Activated CD8-positive, alpha-beta T cell treated with anti-CD3 and anti-CD28 coated beads for 36 hours (primary cell): ENCODE measurements at regions not wholly inside any gene's neighbourhood (a gene's known extent, or its start where the extent isn't known, plus 50 kb on each side); places are given as distances from the start of the nearest gene placed in this dataset.

Experiments
- ATAC-seq: fragments of 200-7000 bp; cut with Tn5 transposase; one replicate; pipeline ENCODE4 v1.10.0; 2021; ENCODE audit warnings: mild to moderate bottlenecking, moderate library complexity
- CTCF ChIA-PET: fragments of 350-600 bp; sonication (Branson Sonifier 250); formaldehyde crosslinking; loops from one replicate; lab custom pipeline; 2021; ENCODE audit warnings: antibody characterized with exemption; lab: Charles Lee
- POLR2A ChIA-PET: fragments of 350-600 bp; sonication (Branson Sonifier 250); formaldehyde crosslinking; loops from one replicate; lab custom pipeline; 2021; ENCODE audit warnings: antibody characterized with exemption; lab: Charles Lee
- DNase-seq: peaks from one replicate; pipeline ENCODE4 v3.0.0-alpha.2; 2020
- H3K27ac Mint-ChIP-seq: one replicate; pipeline ENCODE4 v1.8.0; 2021; ENCODE audit warnings: mild to moderate bottlenecking, mixed read lengths
- H3K27me3 Mint-ChIP-seq: one replicate; pipeline ENCODE4 v1.8.0; 2021; ENCODE audit warnings: mixed read lengths
- H3K36me3 Mint-ChIP-seq: one replicate; pipeline ENCODE4 v1.8.0; 2021; ENCODE audit warnings: low read depth, mixed read lengths
- H3K4me1 Mint-ChIP-seq: one replicate; pipeline ENCODE4 v1.8.0; 2021; ENCODE audit warnings: low read depth, mixed read lengths
- H3K4me3 Mint-ChIP-seq: one replicate; pipeline ENCODE4 v1.8.0; 2021; ENCODE audit warnings: mild to moderate bottlenecking, moderate library complexity, mixed read lengths
- H3K9me3 Mint-ChIP-seq: one replicate; pipeline ENCODE4 v1.8.0; 2021; ENCODE audit warnings: mixed read lengths
- intact Hi-C: fragments of 100-400 bp; cut with micrococcal nuclease; formaldehyde crosslinking; loops from one replicate; pipeline ENCODE4 v1.10.0; 2022
- TF ChIP-seq, protein P1 (sequence below): fragments of 200-600 bp; IDR thresholded peaks from one replicate; pipeline ENCODE4 v1.8.0; 2022; ENCODE audit warnings: antibody characterized with exemption, mild to moderate bottlenecking

DNA sequence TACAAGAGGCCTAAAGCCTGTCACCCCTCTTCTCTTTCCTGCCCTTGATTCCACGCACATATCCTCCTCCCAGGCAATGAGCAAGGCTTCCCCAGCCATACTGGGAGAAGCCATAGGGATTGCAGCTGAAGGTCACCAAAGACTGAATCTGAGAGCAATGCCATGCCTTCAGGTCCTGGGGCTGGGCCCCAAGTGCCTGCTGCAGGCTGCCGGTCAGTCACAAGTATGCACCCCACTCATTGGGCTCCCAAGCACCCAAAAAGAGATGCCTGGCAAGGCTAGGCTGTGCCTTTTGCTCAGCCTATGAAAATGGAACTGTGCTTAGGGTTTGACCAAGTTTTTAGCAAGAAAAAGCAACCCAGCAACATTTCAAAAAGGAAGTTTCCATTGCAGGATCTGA lies 210.6 kb upstream of the MAMLD1 start:
- TF ChIP-seq, protein P1, sequence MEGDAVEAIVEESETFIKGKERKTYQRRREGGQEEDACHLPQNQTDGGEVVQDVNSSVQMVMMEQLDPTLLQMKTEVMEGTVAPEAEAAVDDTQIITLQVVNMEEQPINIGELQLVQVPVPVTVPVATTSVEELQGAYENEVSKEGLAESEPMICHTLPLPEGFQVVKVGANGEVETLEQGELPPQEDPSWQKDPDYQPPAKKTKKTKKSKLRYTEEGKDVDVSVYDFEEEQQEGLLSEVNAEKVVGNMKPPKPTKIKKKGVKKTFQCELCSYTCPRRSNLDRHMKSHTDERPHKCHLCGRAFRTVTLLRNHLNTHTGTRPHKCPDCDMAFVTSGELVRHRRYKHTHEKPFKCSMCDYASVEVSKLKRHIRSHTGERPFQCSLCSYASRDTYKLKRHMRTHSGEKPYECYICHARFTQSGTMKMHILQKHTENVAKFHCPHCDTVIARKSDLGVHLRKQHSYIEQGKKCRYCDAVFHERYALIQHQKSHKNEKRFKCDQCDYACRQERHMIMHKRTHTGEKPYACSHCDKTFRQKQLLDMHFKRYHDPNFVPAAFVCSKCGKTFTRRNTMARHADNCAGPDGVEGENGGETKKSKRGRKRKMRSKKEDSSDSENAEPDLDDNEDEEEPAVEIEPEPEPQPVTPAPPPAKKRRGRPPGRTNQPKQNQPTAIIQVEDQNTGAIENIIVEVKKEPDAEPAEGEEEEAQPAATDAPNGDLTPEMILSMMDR: no peak
- Mint-ChIP-seq H3K4me1 (no peaks in the 10 kb centered on the region), H3K36me3 (no peaks in the 10 kb centered on the region), H3K27me3 (no peaks in the 10 kb centered on the region), H3K27ac (no peak overlapping the region), H3K9me3 (no peaks in the 10 kb centered on the region), H3K4me3 (no peak overlapping the region)
- DNase-seq (no peak), ATAC-seq (no peak)
- intact Hi-C loops: no loop called here
- ChIA-PET CTCF (no interaction called here), POLR2A (no interaction called here)

- no peak for ATAC-seq
- Mint-ChIP-seq H3K27me3 (no peaks in the 10 kb centered on the region), H3K27ac (no peak overlapping the region), H3K4me1 (no peaks in the 10 kb centered on the region), H3K4me3 (no peak overlapping the region), H3K9me3 (no peaks in the 10 kb centered on the region), H3K36me3 (no peaks in the 10 kb centered on the region)
- no peak for DNase-seq
- TF ChIP-seq, protein P1: no peak
- intact Hi-C loops: no loop called here
- CTCF ChIA-PET: no interaction called here
- POLR2A ChIA-PET: no interaction called here
Observed at GRCh38 chrX:150155436-150156035, 207.6 kb upstream of the MAMLD1 start.

- DNase-seq: no peak
- no peak overlapping the region for H3K27ac Mint-ChIP-seq
- CTCF ChIA-PET: no interaction called here
- no peak overlapping the region for H3K4me3 Mint-ChIP-seq
- H3K9me3 Mint-ChIP-seq: no peaks in the 10 kb centered on the region
- POLR2A ChIA-PET: no interaction called here
- intact Hi-C loops: no loop called here
- no peaks in the 10 kb centered on the region for H3K4me1 Mint-ChIP-seq
- no peaks in the 10 kb centered on the region for H3K36me3 Mint-ChIP-seq
- TF ChIP-seq, protein P1: no peak
- ATAC-seq: no peak
- no peaks in the 10 kb centered on the region for H3K27me3 Mint-ChIP-seq
Observed at GRCh38 chrX:150156615-150157014, 206.5 kb upstream of the MAMLD1 start.

DNA sequence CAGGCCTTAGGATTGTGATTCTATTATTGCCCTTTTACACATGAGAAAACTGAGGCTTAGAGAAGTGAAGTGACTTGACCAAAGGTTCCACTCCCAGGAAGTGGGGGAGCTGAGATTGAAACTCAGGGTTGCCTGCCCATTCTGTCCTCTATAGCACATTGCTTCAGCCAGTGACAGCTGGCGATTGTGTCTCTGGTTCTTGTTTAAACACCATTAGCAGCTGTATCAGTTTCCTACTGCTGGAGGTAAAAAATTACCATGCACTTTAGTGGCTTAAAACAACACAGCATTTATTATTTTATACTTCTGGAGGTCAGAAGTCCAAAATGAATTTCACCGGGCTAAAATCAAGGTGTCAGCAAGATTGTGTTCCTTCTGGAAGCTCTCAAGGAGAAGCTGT lies 205.8 kb upstream of the MAMLD1 start:
- no peaks in the 10 kb centered on the region for H3K36me3 Mint-ChIP-seq
- no peaks in the 10 kb centered on the region for H3K4me1 Mint-ChIP-seq
- ATAC-seq (no peak), DNase-seq (no peak)
- ChIA-PET POLR2A (no interaction called here), CTCF (no interaction called here)
- no peaks in the 10 kb centered on the region for H3K27me3 Mint-ChIP-seq
- no peaks in the 10 kb centered on the region for H3K9me3 Mint-ChIP-seq
- intact Hi-C loops: no loop called here
- no peak overlapping the region for H3K27ac Mint-ChIP-seq
- TF ChIP-seq, protein P1: no peak
- H3K4me3 Mint-ChIP-seq: no peak overlapping the region

DNA sequence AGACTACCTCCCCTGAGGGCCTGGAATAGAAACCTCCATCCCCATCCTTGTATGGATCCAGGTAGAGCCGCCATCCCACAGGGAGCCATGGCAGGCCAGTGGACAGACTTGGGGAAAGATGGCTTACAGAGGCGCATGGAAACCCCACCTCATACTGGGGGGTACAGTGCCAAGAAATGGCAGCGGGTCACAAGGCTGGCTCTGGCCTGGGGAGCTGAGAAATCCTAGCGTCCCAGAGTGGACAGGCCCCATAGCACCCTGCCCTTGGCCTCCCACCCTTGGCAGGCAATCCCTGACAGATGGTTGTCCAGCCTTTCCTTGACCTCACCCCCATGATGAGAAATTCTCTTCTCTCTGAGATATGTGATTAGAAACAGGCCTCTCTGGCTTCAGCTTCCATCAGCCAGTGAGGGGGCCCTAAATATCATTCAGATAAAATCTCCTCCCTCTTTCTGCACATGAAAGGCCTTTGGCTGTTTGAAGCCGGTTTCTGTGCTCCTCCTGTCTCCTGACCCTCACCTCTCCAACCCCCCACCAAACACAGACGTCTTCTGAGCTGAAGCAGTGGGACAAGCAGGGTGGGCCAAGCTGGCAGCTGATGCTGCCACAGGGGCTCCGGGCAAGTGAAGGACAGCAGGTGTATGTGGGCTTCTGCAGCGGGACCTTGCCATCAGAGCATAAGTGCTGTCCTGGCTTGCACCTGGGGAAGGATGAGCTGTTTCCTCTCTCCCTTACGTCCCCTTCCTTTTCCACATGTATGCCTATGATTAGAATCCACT lies 204.4 kb upstream of the MAMLD1 start:
- CTCF ChIA-PET: no interaction called here
- Mint-ChIP-seq H3K27me3 (no peaks in the 10 kb centered on the region), H3K27ac (no peak overlapping the region), H3K4me1 (no peaks in the 10 kb centered on the region), H3K36me3 (no peaks in the 10 kb centered on the region), H3K4me3 (no peak overlapping the region), H3K9me3 (no peaks in the 10 kb centered on the region)
- TF ChIP-seq, protein P1: no peak
- intact Hi-C loops: no loop called here
- POLR2A ChIA-PET: no interaction called here
- DNase-seq: no peak
- ATAC-seq: no peak
